ENCODE measurements at regions not wholly inside any gene's neighbourhood (a gene's known extent, or its start where the extent isn't known, plus 50 kb on each side); places are given as distances from the start of the nearest gene placed in this dataset.

- TF ChIP-seq CTCF (IDR thresholded peaks at IDR 0.05; ENCODE audit: borderline replicate concordance, insufficient read depth, low read depth, low read length): no peak
- no peak overlapping the region for H3K4me3 ChIP-seq (ENCODE audit: low read depth, low read length)
Measured at GRCh38 chr18:29780816-29781215, 1261.7 kb downstream of the DSC3 start.

DNA sequence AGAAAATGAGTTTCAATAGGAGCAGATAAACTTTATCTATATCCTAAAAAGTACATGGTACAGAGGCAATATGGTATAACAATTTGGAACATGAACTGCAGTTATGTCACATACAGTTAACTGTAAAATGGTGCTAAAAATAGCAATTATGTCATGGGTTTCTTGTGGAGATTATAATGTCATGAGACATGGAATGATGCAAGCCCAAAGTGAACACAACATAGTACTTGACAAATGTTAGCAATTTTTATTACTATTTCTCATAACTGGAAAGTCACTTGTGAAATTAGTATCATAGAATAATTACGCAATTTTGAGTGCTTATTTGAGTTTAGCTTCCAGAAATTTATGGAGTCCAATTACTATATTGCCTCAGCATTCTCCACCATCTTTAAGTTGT is 1263.4 kb downstream of the DSC3 start:
- no peak for TF ChIP-seq CTCF (IDR thresholded peaks at IDR 0.05; ENCODE audit: borderline replicate concordance, insufficient read depth, low read depth, low read length)
- no peak overlapping the region for H3K4me3 ChIP-seq (ENCODE audit: low read depth, low read length)

- no peak for TF ChIP-seq CTCF (IDR thresholded peaks at IDR 0.05; ENCODE audit: borderline replicate concordance, insufficient read depth, low read depth, low read length)
Measured at GRCh38 chr18:29753379-29753778, 1289.2 kb downstream of the DSC3 start.

GRCh38 chr18:29749704-29750103 is 1292.8 kb downstream of the DSC3 start:
- H3K4me3 ChIP-seq (ENCODE audit: low read depth, low read length): no peak overlapping the region
- TF ChIP-seq CTCF (IDR thresholded peaks at IDR 0.05; ENCODE audit: borderline replicate concordance, insufficient read depth, low read depth, low read length): no peak

More at GRCh38 chr18:29753379-29753778, 1289.2 kb downstream of the DSC3 start:
- H3K4me3 ChIP-seq (ENCODE audit: low read depth, low read length): no peak overlapping the region

DNA sequence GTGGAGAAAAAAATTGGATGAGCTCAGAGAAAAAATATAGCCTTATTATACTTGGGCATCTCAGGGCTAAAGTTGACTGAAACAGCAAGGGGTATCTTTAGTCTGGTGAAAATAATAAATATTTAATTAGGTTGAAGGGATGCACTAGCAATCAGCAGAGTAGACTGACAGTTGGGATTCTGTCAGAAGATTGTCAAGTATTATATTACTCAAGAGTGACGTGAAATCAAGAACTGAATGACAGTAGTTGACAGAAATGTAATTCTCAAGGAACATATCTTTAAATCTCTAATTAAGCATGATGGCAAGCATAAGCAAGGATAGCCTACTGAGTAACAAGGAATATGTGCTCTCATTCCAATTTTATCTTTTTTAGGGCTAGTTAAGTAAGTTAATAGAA is 1301.1 kb downstream of the DSC3 start:
- TF ChIP-seq CTCF (IDR thresholded peaks at IDR 0.05; ENCODE audit: borderline replicate concordance, insufficient read depth, low read depth, low read length): no peak
- H3K4me3 ChIP-seq (ENCODE audit: low read depth, low read length): no peak overlapping the region

GRCh38 chr18:29737620-29738019 is 1304.9 kb downstream of the DSC3 start:
- H3K4me3 ChIP-seq (ENCODE audit: low read depth, low read length): no peak overlapping the region
- TF ChIP-seq CTCF (IDR thresholded peaks at IDR 0.05; ENCODE audit: borderline replicate concordance, insufficient read depth, low read depth, low read length): no peak

DNA sequence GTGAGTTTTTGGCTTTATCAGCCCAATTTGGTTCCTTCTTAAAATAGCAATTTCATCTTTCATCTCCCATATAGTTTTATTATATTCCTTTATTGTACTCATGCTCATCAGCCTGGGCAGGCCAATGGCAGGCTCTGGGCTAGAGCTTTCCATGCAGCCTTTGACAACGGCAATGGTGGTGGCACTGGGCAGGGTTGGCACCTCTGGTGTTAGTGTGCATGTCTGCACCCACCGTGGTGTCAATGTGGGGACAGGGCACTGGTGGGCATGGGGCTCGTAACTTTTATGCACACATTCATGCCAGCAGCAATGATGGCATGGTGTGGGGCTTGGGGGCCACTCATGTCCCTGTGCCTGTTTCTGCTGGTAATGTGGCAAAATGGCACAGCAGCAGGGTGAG is 1305.4 kb downstream of the DSC3 start:
- H3K4me3 ChIP-seq (ENCODE audit: low read depth, low read length): no peak overlapping the region
- TF ChIP-seq CTCF (IDR thresholded peaks at IDR 0.05; ENCODE audit: borderline replicate concordance, insufficient read depth, low read depth, low read length): no peak

All from GM12875 (cell line).